Gastrocnemius medialis (tissue), 4 donors: ENCODE measurements at regions not wholly inside any gene's neighbourhood (a gene's known extent, or its start where the extent isn't known, plus 50 kb on each side); places are given as distances from the start of the nearest gene placed in this dataset.

Experiments
- ATAC-seq, 2 donors: fragments of 150-250 bp; one replicate each; pipeline ENCODE4 v1.9.1; 2016
- DNase-seq, 2 donors: peaks; one replicate each; pipeline ENCODE4 v3.0.0-alpha.2; 2019
- H3K27ac ChIP-seq, 4 donors: fragments of 200-600 bp; sonication (generic); 1 replicate in 1 of 4; 2 replicates in 3 of 4; pipeline ENCODE4 v1.5.1; 2016 to 2018; ENCODE audit warnings: mild to moderate bottlenecking in 2 of 4, moderate library complexity in 1 of 4
- H3K27me3 ChIP-seq, 3 donors: fragments of 200-600 bp; sonication (generic) in 2 of 3; 1 replicate in 1 of 3; 2 replicates in 2 of 3; pipeline versions ENCODE4 v1.5.1 to v1.6.0; 2016 to 2019; ENCODE audit warnings: mild to moderate bottlenecking in 1 of 3, moderate library complexity in 1 of 3
- H3K36me3 ChIP-seq, 2 donors: fragments of 200-600 bp; sonication (generic) in 1 of 2; one replicate each; pipeline ENCODE4 v1.5.1; 2017 to 2018
- H3K4me1 ChIP-seq, 2 donors: fragments of 200-600 bp; sonication (generic) in 1 of 2; one replicate each; pipeline ENCODE4 v1.5.1; 2016 to 2017; ENCODE audit warnings: mild to moderate bottlenecking in 2 of 2
- H3K4me3 ChIP-seq, 4 donors: fragments of 200-600 bp; sonication (generic) in 3 of 4; 1 replicate in 1 of 4; 2 replicates in 3 of 4; pipeline ENCODE4 v1.5.1; 2016 to 2019; ENCODE audit warnings: mild to moderate bottlenecking in 2 of 4
- H3K9me3 ChIP-seq, 3 donors: fragments of 200-600 bp; sonication (generic) in 2 of 3; 1 replicate in 1 of 3; 2 replicates in 2 of 3; pipeline ENCODE4 v1.5.1; 2016 to 2019
- CTCF ChIP-seq, 5 experiments: fragments of 450-650 bp in 3 of 5; fragments of 200-600 bp in 2 of 5; sonication (generic) in 2 of 5; IDR thresholded peaks in 4 of 5; conservative IDR thresholded peaks in 1 of 5; 1 replicate in 4 of 5; 2 replicates in 1 of 5; pipeline ENCODE4 v1.5.1; 2016 to 2019; ENCODE audit warnings: antibody characterized with exemption in 5 of 5, mild to moderate bottlenecking in 3 of 5, moderate library complexity in 3 of 5
- POLR2A ChIP-seq, 2 donors: fragments of 450-650 bp; IDR thresholded peaks; one replicate each; pipeline ENCODE4 v1.6.1; 2017; ENCODE audit warnings: antibody characterized with exemption in 2 of 2, mild to moderate bottlenecking in 2 of 2, moderate library complexity in 2 of 2
- in situ Hi-C, 4 donors: fragments of 200-750 bp; cut with MboI; loops; one replicate each; pipeline versions ENCODE4 v1.15.0 to v1.8.0; 2017; ENCODE audit warnings: low sequenced_read_pairs in 4 of 4
- intact Hi-C: fragments of 100-400 bp; cut with DNase I; formaldehyde crosslinking; loops from one replicate; pipeline ENCODE4 v1.15.1; 2023; ENCODE audit warnings: low total_unique reads

- no peak overlapping the region for H3K27ac ChIP-seq
- intact Hi-C loops, result no loop called here
- peaks cover 8 to 9% of the 10 kb centered on the region in 2 donors for H3K4me1 ChIP-seq
- TF ChIP-seq POLR2A (IDR thresholded peaks at IDR 0.05), result no peak
- no peak for TF ChIP-seq CTCF (IDR thresholded peaks at IDR 0.05 in 4 of 5, conservative IDR thresholded peaks at IDR 0.05 in 1 of 5)
- H3K4me3 ChIP-seq, result no peak overlapping the region
- no peaks in the 10 kb centered on the region for H3K9me3 ChIP-seq
- H3K27me3 ChIP-seq, result no peaks in the 10 kb centered on the region
- in situ Hi-C loops, result no loop called here
- ATAC-seq, result no peak
- DNase-seq, result no peak
- H3K36me3 ChIP-seq, result no peaks in the 10 kb centered on the region
Measured at GRCh38 chr11:70590356-70590991, 192.1 kb downstream of the CTTN start.

GRCh38 chr11:70592641-70593165 is 194.4 kb downstream of the CTTN start:
- Histone ChIP-seq H3K4me3 (no peak overlapping the region), H3K27ac (no peak overlapping the region), H3K27me3 (no peaks in the 10 kb centered on the region), H3K4me1 (peaks cover 10 to 11% of the 10 kb centered on the region in 2 donors), H3K36me3 (no peaks in the 10 kb centered on the region), H3K9me3 (no peaks in the 10 kb centered on the region)
- intact Hi-C loops, result no loop called here
- TF ChIP-seq CTCF (IDR thresholded peaks at IDR 0.05 in 4 of 5, conservative IDR thresholded peaks at IDR 0.05 in 1 of 5), result no peak
- TF ChIP-seq POLR2A (IDR thresholded peaks at IDR 0.05), result no peak
- in situ Hi-C loops, result no loop called here
- no peak for ATAC-seq
- no peak for DNase-seq

GRCh38 chr11:70593446-70593983 is 195.2 kb downstream of the CTTN start:
- TF ChIP-seq CTCF (IDR thresholded peaks at IDR 0.05 in 4 of 5, conservative IDR thresholded peaks at IDR 0.05 in 1 of 5), result no peak
- Histone ChIP-seq H3K4me1 (peaks cover 10 to 11% of the 10 kb centered on the region in 2 donors), H3K4me3 (no peak overlapping the region), H3K9me3 (no peaks in the 10 kb centered on the region), H3K27ac (no peak overlapping the region), H3K27me3 (no peaks in the 10 kb centered on the region), H3K36me3 (no peaks in the 10 kb centered on the region)
- DNase-seq (no peak), ATAC-seq (no peak)
- in situ Hi-C loops (no loop called here), intact Hi-C loops (no loop called here)

GRCh38 chr11:70594031-70594430 is 195.7 kb downstream of the CTTN start:
- Histone ChIP-seq H3K36me3 (no peaks in the 10 kb centered on the region), H3K27me3 (no peaks in the 10 kb centered on the region), H3K4me3 (no peak overlapping the region), H3K27ac (no peak overlapping the region), H3K9me3 (no peaks in the 10 kb centered on the region), H3K4me1 (peaks cover 10 to 11% of the 10 kb centered on the region in 2 donors)
- no peak for DNase-seq
- no peak for TF ChIP-seq CTCF (IDR thresholded peaks at IDR 0.05 in 4 of 5, conservative IDR thresholded peaks at IDR 0.05 in 1 of 5)
- no peak for TF ChIP-seq POLR2A (IDR thresholded peaks at IDR 0.05)
- intact Hi-C loops (no loop called here), in situ Hi-C loops (no loop called here)
- ATAC-seq, result no peak
